ENCODE measurements at regions not wholly inside any gene's neighbourhood (a gene's known extent, or its start where the extent isn't known, plus 50 kb on each side); places are given as distances from the start of the nearest gene placed in this dataset.
"Not testable (repeated sequence)": the region's sequence is repeated elsewhere in the genome, so short reads cannot be mapped to it uniquely, and the experiment has no call there.

DNA sequence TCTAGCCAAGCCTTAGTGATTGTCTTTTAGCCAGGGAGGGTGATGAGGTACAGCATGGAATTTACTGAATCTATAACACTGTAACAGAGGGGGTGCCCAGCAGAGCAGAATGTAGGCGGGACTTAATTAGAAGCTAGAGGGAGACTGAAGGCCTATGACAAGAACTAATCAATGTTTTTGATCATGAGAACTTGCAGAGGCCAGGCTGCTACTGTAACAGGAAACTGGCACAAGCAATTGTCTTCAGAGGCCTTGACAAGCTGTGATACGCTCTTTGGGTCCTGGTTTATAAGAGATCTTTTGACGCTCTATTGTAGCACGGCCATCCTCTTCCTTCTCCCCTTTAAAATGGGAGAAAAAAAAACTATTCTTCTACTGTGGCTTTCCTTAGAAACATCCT lies 1297.3 kb downstream of the JRKL start:
- H3K4me3 ChIP-seq (ENCODE audit: low read depth, low read length), result no peak overlapping the region
- DNase-seq (ENCODE audit: low read depth), result no peak
- TF ChIP-seq, protein P1, sequence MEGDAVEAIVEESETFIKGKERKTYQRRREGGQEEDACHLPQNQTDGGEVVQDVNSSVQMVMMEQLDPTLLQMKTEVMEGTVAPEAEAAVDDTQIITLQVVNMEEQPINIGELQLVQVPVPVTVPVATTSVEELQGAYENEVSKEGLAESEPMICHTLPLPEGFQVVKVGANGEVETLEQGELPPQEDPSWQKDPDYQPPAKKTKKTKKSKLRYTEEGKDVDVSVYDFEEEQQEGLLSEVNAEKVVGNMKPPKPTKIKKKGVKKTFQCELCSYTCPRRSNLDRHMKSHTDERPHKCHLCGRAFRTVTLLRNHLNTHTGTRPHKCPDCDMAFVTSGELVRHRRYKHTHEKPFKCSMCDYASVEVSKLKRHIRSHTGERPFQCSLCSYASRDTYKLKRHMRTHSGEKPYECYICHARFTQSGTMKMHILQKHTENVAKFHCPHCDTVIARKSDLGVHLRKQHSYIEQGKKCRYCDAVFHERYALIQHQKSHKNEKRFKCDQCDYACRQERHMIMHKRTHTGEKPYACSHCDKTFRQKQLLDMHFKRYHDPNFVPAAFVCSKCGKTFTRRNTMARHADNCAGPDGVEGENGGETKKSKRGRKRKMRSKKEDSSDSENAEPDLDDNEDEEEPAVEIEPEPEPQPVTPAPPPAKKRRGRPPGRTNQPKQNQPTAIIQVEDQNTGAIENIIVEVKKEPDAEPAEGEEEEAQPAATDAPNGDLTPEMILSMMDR (conservative IDR thresholded peaks at IDR 0.05; ENCODE audit: low read depth, low read length), result no peak

DNA sequence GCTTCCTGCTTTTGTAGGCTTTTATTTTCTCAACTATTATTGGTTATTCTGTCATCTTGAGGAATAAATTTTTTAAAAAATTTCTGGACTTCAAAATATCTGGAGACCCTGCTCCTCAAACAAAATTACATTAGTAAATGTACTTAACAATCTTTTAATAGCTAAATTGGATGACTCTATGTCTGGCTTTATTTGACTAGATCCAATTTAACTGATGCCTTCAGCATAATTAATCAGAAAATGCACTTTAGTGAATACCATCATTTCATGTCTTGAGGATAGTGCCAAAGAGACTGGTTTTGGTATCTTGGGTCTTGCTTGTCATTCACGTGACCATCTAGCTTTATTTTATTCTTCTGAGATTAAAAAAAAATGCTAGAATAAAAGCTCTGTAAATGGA lies 1301.2 kb downstream of the JRKL start:
- no peak overlapping the region for H3K4me3 ChIP-seq (ENCODE audit: low read depth, low read length)
- TF ChIP-seq, protein P1 (conservative IDR thresholded peaks at IDR 0.05; ENCODE audit: low read depth, low read length), result no peak
- DNase-seq (ENCODE audit: low read depth), result no peak

DNA sequence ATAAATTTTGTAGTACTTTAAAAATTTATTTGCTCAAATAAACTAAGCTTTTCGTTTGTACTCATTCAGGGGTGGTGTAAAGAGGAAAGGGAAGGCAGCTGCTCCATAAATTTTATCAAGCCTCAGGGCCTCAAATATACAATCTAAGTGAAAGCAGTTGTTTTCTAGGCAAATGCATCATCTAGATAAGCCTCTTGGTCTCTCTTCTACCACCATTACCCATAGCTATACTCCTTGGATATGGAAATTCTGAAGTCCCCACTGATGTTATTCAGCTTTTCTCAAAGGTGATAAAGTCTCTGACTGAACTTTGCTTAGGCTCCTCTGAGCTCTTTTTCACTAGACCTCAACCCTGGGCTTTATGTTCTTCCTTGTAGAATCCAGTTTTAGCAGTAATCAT lies 1313.1 kb downstream of the JRKL start:
- no peak overlapping the region for H3K4me3 ChIP-seq (ENCODE audit: low read depth, low read length)
- TF ChIP-seq, protein P1 (conservative IDR thresholded peaks at IDR 0.05; ENCODE audit: low read depth, low read length), result no peak
- DNase-seq (ENCODE audit: low read depth), result no peak

- TF ChIP-seq, protein P1 (conservative IDR thresholded peaks at IDR 0.05; ENCODE audit: low read depth, low read length), result no peak
- no peak overlapping the region for H3K4me3 ChIP-seq (ENCODE audit: low read depth, low read length)
- no peak for DNase-seq (ENCODE audit: low read depth)
Observed at GRCh38 chr11:97703851-97704250, 1314.0 kb downstream of the JRKL start.

DNA sequence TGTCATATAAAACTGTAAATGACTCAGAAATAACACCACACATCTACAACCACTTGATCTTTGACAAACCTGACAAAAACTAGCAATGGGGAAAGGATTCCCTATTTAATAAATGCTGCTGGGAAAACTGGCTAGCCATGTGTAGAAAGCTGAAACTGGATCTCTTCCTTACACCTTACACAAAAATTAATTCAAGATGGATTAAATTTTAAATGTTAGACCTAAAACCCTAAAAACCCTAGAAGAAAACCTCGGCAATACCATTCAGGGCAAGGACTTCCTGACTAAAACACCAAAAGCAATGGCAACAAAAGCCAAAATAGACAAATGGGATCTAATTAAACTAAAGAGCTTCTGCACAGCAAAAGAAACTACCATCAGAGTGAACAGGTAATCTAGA lies 1315.3 kb upstream of the CNTN5 start:
- not testable (repeated sequence) for H3K4me3 ChIP-seq (ENCODE audit: low read depth, low read length); DNase-seq (ENCODE audit: low read depth)

DNA sequence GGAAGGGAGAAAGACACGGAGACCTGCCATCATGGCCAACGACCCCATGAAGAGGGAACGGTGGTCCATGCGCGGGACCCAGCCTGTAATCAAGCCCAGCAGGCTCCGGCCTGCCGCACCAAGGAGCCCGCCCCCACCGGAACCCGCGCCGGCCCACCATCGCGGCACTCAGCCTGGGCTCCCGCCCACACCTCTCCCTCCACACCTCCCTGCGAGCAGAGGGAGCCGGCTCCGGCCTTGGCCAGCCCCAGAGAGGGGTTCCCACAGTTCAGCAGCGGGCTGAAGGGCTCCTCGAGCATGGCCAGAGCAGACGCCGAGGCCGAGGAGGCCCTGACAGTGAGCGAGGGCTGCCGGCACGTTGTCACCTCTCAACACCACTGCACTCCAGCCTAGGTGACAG lies 1302.8 kb upstream of the CNTN5 start:
- DNase-seq (ENCODE audit: low read depth), result no peak
- TF ChIP-seq, protein P1 (conservative IDR thresholded peaks at IDR 0.05; ENCODE audit: low read depth, low read length), result no peak
- H3K4me3 ChIP-seq (ENCODE audit: low read depth, low read length), result no peak overlapping the region

DNA sequence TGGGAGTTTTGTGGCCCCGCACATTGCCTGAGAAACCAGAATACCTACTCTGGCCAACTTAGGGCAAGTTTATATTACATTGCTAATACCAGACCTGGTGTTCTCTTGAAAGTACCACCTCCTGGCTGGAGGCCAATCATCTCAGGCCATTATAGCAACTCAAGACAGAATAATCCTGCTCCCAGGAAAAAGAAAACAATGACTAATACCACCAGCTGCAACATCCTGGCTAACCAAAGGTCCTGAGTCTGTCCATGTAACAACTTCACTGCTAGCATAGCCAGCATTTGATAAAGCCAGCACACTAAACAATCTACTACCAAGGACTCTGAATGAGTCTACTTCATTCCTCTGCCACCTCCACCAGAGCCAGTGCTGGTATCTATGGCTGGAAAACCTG lies 1298.7 kb upstream of the CNTN5 start:
- TF ChIP-seq, protein P1 (conservative IDR thresholded peaks at IDR 0.05; ENCODE audit: low read depth, low read length), result no peak
- H3K4me3 ChIP-seq (ENCODE audit: low read depth, low read length), result no peak overlapping the region
- peak; percentile 66 for DNase-seq (ENCODE audit: low read depth)

DNA sequence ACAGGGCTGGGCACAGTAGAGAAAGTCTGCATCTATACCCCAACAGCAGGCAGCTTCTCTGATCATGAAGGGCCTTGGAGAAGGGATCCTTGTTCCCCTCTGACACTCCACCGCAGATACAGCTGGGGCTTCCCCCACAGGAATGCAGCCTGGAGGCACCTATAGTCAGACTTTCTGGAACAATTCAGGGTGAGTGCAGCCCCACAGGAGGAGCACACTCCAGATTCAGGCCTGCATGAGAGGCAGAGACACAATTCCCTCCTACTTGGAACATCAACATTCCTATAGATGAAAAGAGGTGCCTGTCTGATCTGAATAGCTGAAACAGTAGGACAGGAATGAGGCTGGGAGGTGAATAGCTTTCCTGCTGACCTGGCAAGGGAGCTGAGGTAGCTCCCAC lies 1298.0 kb upstream of the CNTN5 start:
- H3K4me3 ChIP-seq (ENCODE audit: low read depth, low read length), result no peak overlapping the region
- TF ChIP-seq, protein P1 (conservative IDR thresholded peaks at IDR 0.05; ENCODE audit: low read depth, low read length), result no peak
- DNase-seq (ENCODE audit: low read depth), result no peak
